ENCODE measurements at regions not wholly inside any gene's neighbourhood (a gene's known extent, or its start where the extent isn't known, plus 50 kb on each side); places are given as distances from the start of the nearest gene placed in this dataset.

GRCh38 chr3:5732081-5732480, 544.6 kb downstream of the EDEM1 start (continued):
- TF ChIP-seq KDM4B (IDR thresholded peaks at IDR 0.05; ENCODE audit: borderline replicate concordance in 2 of 2, low read depth in 1 of 2) (no peak), RCOR1 (IDR thresholded peaks at IDR 0.05; ENCODE audit: borderline replicate concordance in 1 of 2, low read depth in 2 of 2, low read length in 2 of 2) (no peak), CEBPZ (IDR thresholded peaks at IDR 0.05; ENCODE audit: borderline replicate concordance, low read depth, low read length) (no peak), TEAD4 (IDR thresholded peaks at IDR 0.05; ENCODE audit: low read length) (no peak), TEAD4 (CRISPR knock-in tag; IDR thresholded peaks at IDR 0.05; ENCODE audit: borderline replicate concordance) (no peak), RNF219 (CRISPR knock-in tag; IDR thresholded peaks at IDR 0.05) (no peak), ZNF316 (IDR thresholded peaks at IDR 0.05) (peak; percentile 92)
